NCI-H1105 (cell line): ENCODE measurements at regions not wholly inside any gene's neighbourhood (a gene's known extent, or its start where the extent isn't known, plus 50 kb on each side); places are given as distances from the start of the nearest gene placed in this dataset.
A peak's percentile ranks its signal among the peaks of the same experiment; 100 is the strongest.

Source experiments
- DNase-seq: peaks from one replicate; lab custom pipeline; 2025; lab: John Stamatoyannopoulos, UW

- no peak for DNase-seq
Measured at GRCh38 chr7:130996205-130996832, 262.3 kb upstream of the KLF14 start.

GRCh38 chr7:130996833-130997231 lies 262.8 kb upstream of the KLF14 start:
- peak; percentile 84 for DNase-seq

- no peak for DNase-seq
Measured at GRCh38 chr7:130998993-130999602, 265.1 kb upstream of the KLF14 start.

GRCh38 chr7:130999926-131000325 lies 265.9 kb upstream of the KLF14 start:
- no peak for DNase-seq

GRCh38 chr7:131000389-131000788 lies 266.4 kb upstream of the KLF14 start:
- no peak for DNase-seq

GRCh38 chr7:131000873-131001272 lies 266.9 kb upstream of the KLF14 start:
- DNase-seq = no peak

GRCh38 chr7:131002600-131002999 lies 268.6 kb upstream of the KLF14 start:
- no peak for DNase-seq

- DNase-seq = no peak
Measured at GRCh38 chr7:131003634-131004033, 269.6 kb upstream of the KLF14 start.

- no peak for DNase-seq
Measured at GRCh38 chr7:131004371-131004770, 270.4 kb upstream of the KLF14 start.

- DNase-seq = peak; percentile 23
Measured at GRCh38 chr7:131007439-131008330, 273.7 kb upstream of the KLF14 start.

GRCh38 chr7:131008840-131009711 lies 275.1 kb upstream of the KLF14 start:
- DNase-seq = no peak

- no peak for DNase-seq
Measured at GRCh38 chr7:131010029-131010716, 276.2 kb upstream of the KLF14 start.

- no peak for DNase-seq
Measured at GRCh38 chr7:131010717-131011431, 276.9 kb upstream of the KLF14 start.

GRCh38 chr7:131011432-131011742 lies 277.4 kb upstream of the KLF14 start:
- no peak for DNase-seq

- no peak for DNase-seq
Measured at GRCh38 chr7:131011976-131012375, 278.0 kb upstream of the KLF14 start.

- no peak for DNase-seq
Measured at GRCh38 chr7:131012477-131013031, 278.5 kb upstream of the KLF14 start.

- no peak for DNase-seq
Measured at GRCh38 chr7:131013716-131014115, 279.7 kb upstream of the KLF14 start.

GRCh38 chr7:131014906-131015656 lies 281.1 kb upstream of the KLF14 start:
- DNase-seq = no peak

- DNase-seq = no peak
Measured at GRCh38 chr7:131015657-131015958, 281.6 kb upstream of the KLF14 start.

- DNase-seq = no peak
Measured at GRCh38 chr7:131016230-131016629, 282.2 kb upstream of the KLF14 start.
